RCC 7860 (cell line): ENCODE measurements at regions not wholly inside any gene's neighbourhood (a gene's known extent, or its start where the extent isn't known, plus 50 kb on each side); places are given as distances from the start of the nearest gene placed in this dataset.
A peak's percentile ranks its signal among the peaks of the same experiment; 100 is the strongest.

Experiments used
- DNase-seq: peaks from one replicate; pipeline ENCODE4 v3.0.0-alpha.2; 2015; ENCODE audit warnings: low spot score
- FAIRE-seq: peaks from 2 replicates; lab custom pipeline; 2012; peaks lifted over from hg19 to GRCh38; lab: Jason Lieb, UNC

- DNase-seq: no peak
- FAIRE-seq: no peak
Observed at GRCh38 chr1:9179463-9180110, 50.7 kb upstream of the GPR157 start.

DNA sequence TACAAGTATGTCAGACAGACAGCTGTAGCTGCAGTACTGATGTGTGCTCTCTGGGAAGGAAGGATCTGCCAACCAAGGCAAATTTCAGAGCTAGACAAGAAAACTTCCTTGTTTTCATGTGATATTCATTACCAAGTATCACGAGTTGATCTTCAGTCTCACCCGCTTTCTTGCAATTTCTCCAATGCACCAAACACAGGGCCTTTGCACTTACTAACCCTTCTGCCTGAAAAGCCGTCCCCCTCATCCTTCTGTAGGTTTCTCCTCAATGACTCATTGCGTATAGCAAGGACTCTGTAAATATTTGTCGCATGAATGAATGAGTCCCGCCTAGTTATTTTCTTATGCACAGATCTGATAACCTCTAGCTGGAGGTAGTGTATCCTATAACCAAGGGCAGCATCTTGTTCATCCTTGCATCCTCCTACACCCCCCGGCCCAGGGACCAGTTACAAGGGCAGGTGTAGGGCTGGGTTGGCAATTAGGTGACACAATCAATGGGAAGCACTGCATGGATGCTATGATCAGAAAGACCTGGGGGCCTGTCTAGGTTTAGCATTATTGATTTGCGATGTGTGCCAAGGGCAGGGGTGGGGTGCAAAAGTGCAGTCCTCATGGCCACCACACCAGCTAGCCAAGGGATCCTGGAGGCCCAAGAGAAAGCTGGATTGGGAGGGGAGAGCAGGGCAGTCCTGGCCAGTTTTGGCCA is 51.4 kb upstream of the GPR157 start:
- FAIRE-seq (no peak), DNase-seq (peak; percentile 15)

DNA sequence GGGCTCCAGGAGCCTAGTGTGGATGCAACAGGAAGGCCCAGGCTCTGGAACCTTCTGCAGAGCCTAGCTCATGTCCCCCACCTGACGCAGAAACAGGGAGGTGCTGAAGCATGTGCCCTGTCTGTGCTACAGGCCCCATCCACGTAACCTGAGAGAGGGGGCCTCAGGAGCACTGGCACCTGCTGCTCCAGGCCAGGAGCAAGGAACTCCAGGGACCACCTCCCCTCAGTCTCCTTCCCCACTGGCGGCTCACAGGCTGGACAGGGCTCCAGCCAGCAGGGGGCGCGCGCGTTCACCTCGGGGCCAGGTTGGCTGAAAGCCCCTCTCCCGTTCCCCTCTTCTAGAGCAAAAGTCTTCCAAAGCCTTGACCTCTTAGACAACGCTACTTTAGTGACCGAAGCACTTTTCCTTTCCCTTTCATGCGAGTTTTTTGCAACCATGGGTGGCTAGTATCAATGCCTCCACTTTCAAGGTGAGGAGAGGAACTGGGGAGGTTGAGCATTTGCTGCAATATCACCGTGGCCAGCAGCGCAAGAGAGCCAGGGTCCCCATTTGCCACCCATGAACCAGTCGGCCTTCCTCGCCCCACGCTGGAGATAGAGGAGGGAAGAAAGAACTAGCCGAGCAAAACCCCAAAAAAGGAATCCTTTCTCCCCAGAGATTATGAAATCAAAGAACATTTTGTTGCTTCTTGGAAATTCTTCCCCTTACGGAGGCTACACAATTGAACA is 52.4 kb upstream of the GPR157 start:
- DNase-seq (peak; percentile 35), FAIRE-seq (no peak)

GRCh38 chr1:9181990-9182783 is 52.4 kb upstream of the H6PD start:
- no peak for FAIRE-seq
- DNase-seq: no peak

DNA sequence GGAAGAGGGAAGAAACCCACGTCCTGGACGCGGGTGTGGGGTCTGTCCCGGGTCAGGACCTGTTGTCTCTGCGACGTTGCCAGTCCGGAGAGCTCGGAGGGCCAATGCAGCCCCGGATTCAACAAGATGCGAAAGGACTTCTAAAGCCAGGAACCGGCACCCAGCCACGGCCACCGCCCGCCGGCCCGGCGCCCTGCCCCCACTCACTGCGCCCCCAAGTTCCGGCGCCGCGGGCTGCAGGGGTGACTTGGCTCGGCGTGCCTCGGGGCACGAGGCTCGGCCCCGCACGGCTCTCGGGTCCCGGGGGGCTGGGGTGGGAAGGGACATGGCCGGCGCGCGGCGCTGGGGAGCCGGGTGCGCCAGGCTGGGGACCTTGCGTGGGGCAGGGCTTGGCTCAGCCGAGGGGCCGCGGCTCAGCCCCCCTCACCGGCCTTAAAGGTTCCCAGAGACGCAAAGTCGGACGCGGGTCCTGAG is 51.8 kb upstream of the H6PD start:
- DNase-seq (no peak), FAIRE-seq (no peak)

- FAIRE-seq: no peak
Observed at GRCh38 chr1:9183441-9183840, 51.1 kb upstream of the H6PD start.

GRCh38 chr1:9183898-9184297 is 50.7 kb upstream of the H6PD start:
- DNase-seq: no peak
- FAIRE-seq: no peak

More at GRCh38 chr1:9183441-9183840, 51.1 kb upstream of the H6PD start:
- no peak for DNase-seq

- DNase-seq (no peak), FAIRE-seq (no peak)
Observed at GRCh38 chr1:9184749-9185148, 49.8 kb upstream of the H6PD start.
